ENCODE measurements at regions not wholly inside any gene's neighbourhood (a gene's known extent, or its start where the extent isn't known, plus 50 kb on each side); places are given as distances from the start of the nearest gene placed in this dataset.

- TF ChIP-seq POLR2A (IDR thresholded peaks at IDR 0.05; ENCODE audit: low read depth, low read length) = no peak
- TF ChIP-seq TAF1 (IDR thresholded peaks at IDR 0.05; ENCODE audit: low read depth, low read length) = no peak
- no peak for TF ChIP-seq POLR2AphosphoS5 (IDR thresholded peaks at IDR 0.05; ENCODE audit: low read depth, low read length)
- no peak for TF ChIP-seq SPI1 (IDR thresholded peaks at IDR 0.05; ENCODE audit: low read depth, low read length)
- TF ChIP-seq POU2F2 (IDR thresholded peaks at IDR 0.05; ENCODE audit: low read depth, low read length) = no peak
- no peak for TF ChIP-seq PAX5 (IDR thresholded peaks at IDR 0.05; ENCODE audit: insufficient read depth, low read length, severe bottlenecking)
Measured at GRCh38 chr12:78446555-78446954, 418.0 kb upstream of the SYT1 start.

All from GM12891 (cell line).